HCT116 (cell line): ENCODE measurements at regions not wholly inside any gene's neighbourhood (a gene's known extent, or its start where the extent isn't known, plus 50 kb on each side); places are given as distances from the start of the nearest gene placed in this dataset.

Experiments used
- ATAC-seq: fragments of 200-7000 bp; cut with Tn5 transposase; 2 replicates; pipeline ENCODE4 v1.9.1; 2020; ENCODE audit warnings: mild to moderate bottlenecking, moderate library complexity
- BruUV-seq: library from RNA; stranded (reverse); fragments of 400-500 nt; replicated peaks from 2 replicates; lab custom pipeline; 2021; lab: Mats Ljungman, UMichigan
- CTCF ChIA-PET: fragments of 300-600 bp; sonication (Branson Sonifier 250); formaldehyde crosslinking; loops from one replicate; lab custom pipeline; 2021; ENCODE audit warnings: antibody characterized with exemption; lab: Charles Lee
- POLR2A ChIA-PET: fragments of 300-600, 350-600 bp; sonication (Branson Sonifier 250); formaldehyde crosslinking; loops from one replicate; lab custom pipeline; 2021; ENCODE audit warnings: antibody characterized with exemption; lab: Charles Lee
- RAD21 ChIA-PET, 2 experiments: fragments of 300-600 bp; sonication (Branson Sonifier 250); formaldehyde crosslinking; loops; one replicate each; lab custom pipeline; 2023; ENCODE audit warnings: low total read pairs in 2 of 2; ENCODE audit not compliant: uncharacterized antibody in 2 of 2, unreplicated experiment in 2 of 2, low non-redundant PET in 1 of 2; lab: Charles Lee
- DNase-seq: peaks from one replicate; pipeline ENCODE4 v3.0.0-alpha.2; 2010; ENCODE audit warnings: low read depth, low spot score
- H2AFZ ChIP-seq: fragments of 200-600 bp; shearing (Covaris generic), sonication (generic); 2 replicates; pipeline ENCODE4 v1.6.1; 2017; ENCODE audit warnings: low read depth, mixed run types, mixed read lengths, antibody characterized with exemption, low read length; ENCODE audit not compliant: poor library complexity, severe bottlenecking
- H3K27ac ChIP-seq: 2 replicates; pipeline ENCODE4 v1.5.1; 2012; ENCODE audit warnings: low read depth, low read length
- H3K27me3 ChIP-seq: fragments of 200-600 bp; sonication (generic); 2 replicates; pipeline ENCODE4 v1.6.1; 2016; ENCODE audit warnings: mixed run types, low read length, mixed read lengths; ENCODE audit not compliant: insufficient read depth
- H3K36me3 ChIP-seq, 2 experiments: fragments of 200-500 bp in 1 of 2; fragments of 200-600 bp in 1 of 2; sonication (Bioruptor generic) in 1 of 2; sonication (generic) in 1 of 2; 2 replicates each; pipeline versions ENCODE4 v1.5.1 to v1.6.1; 2014 to 2016; ENCODE audit warnings: low read length in 2 of 2, inconsistent platforms in 1 of 2, mixed read lengths in 1 of 2, mixed run types in 1 of 2; ENCODE audit not compliant: insufficient read depth in 2 of 2, control insufficient read depth in 1 of 2
- H3K4me1 ChIP-seq, 2 experiments: fragments of 200-600 bp in 1 of 2; sonication (generic) in 1 of 2; 2 replicates each; pipeline versions ENCODE4 v1.5.1 to v1.6.1; 2012 to 2017; ENCODE audit warnings: low read length in 2 of 2, inconsistent platforms in 1 of 2, mild to moderate bottlenecking in 1 of 2, mixed read lengths in 1 of 2, mixed run types in 1 of 2, moderate library complexity in 1 of 2; ENCODE audit not compliant: insufficient read depth in 2 of 2, control insufficient read depth in 1 of 2
- H3K4me2 ChIP-seq: fragments of 200-600 bp; sonication (generic); 2 replicates; pipeline ENCODE4 v1.6.1; 2017; ENCODE audit warnings: mixed run types, low read length, mixed read lengths
- H3K4me3 ChIP-seq, 2 experiments: fragments of 200-600 bp in 1 of 2; sonication (generic) in 1 of 2; replicated peaks in 1 of 2; 2 replicates each; pipeline ENCODE4 v1.5.1; 2011 to 2016; ENCODE audit warnings: low read length in 2 of 2, control low read depth in 1 of 2, low read depth in 1 of 2, mild to moderate bottlenecking in 1 of 2, mixed read lengths in 1 of 2, mixed run types in 1 of 2
- H3K79me2 ChIP-seq: fragments of 200-600 bp; sonication (generic); 2 replicates; pipeline ENCODE4 v1.6.1; 2017; ENCODE audit warnings: mild to moderate bottlenecking, mixed run types, low read length, moderate library complexity, mixed read lengths; ENCODE audit not compliant: insufficient read depth
- H3K9ac ChIP-seq: fragments of 200-600 bp; sonication (generic); 2 replicates; pipeline ENCODE4 v1.6.1; 2016; ENCODE audit warnings: low read length, mixed read lengths
- H3K9me2 ChIP-seq: fragments of 200-600 bp; sonication (generic), shearing (Covaris generic); 2 replicates; pipeline ENCODE4 v1.6.1; 2017; ENCODE audit warnings: mixed run types, mild to moderate bottlenecking, moderate library complexity; ENCODE audit not compliant: insufficient read depth
- H3K9me3 ChIP-seq, 2 experiments: fragments of 200-500 bp in 1 of 2; fragments of 200-600 bp in 1 of 2; sonication (Bioruptor generic) in 1 of 2; sonication (generic) in 1 of 2; 2 replicates each; pipeline ENCODE4 v1.6.1; 2014 to 2017; ENCODE audit warnings: low read length in 2 of 2, mixed read lengths in 2 of 2, inconsistent platforms in 1 of 2, low read depth in 1 of 2, mild to moderate bottlenecking in 1 of 2, mixed run types in 1 of 2, moderate library complexity in 1 of 2; ENCODE audit not compliant: control insufficient read depth in 1 of 2, insufficient read depth in 1 of 2
- H4K20me1 ChIP-seq: fragments of 200-600 bp; sonication (generic), shearing (Covaris generic); 2 replicates; pipeline ENCODE4 v1.6.1; 2017; ENCODE audit warnings: mixed run types, mild to moderate bottlenecking, moderate library complexity; ENCODE audit not compliant: insufficient read depth
- CBX3 ChIP-seq: IDR thresholded peaks from 2 replicates; pipeline ENCODE4 v1.6.1; 2012; ENCODE audit warnings: low read depth
- EGR1 ChIP-seq: IDR thresholded peaks from 2 replicates; pipeline ENCODE4 v1.6.1; 2012; ENCODE audit warnings: low read depth
- ELF1 ChIP-seq: IDR thresholded peaks from 2 replicates; pipeline ENCODE4 v1.6.1; 2012; ENCODE audit warnings: low read depth, borderline replicate concordance
- EZH2 ChIP-seq: fragments of 200-600 bp; sonication (generic); IDR thresholded peaks from 2 replicates; pipeline ENCODE4 v1.6.1; 2017; ENCODE audit warnings: antibody characterized with exemption, mixed run types
- EZH2phosphoT487 ChIP-seq: fragments of 200-600 bp; IDR thresholded peaks from 2 replicates; pipeline ENCODE4 v1.6.1; 2018; ENCODE audit warnings: antibody characterized with exemption, borderline replicate concordance
- FOSL1 ChIP-seq: IDR thresholded peaks from 2 replicates; pipeline ENCODE4 v1.6.1; 2012; ENCODE audit warnings: low read depth
- POLR2A ChIP-seq: IDR thresholded peaks from 2 replicates; pipeline ENCODE4 v1.7.0; 2011; ENCODE audit warnings: borderline replicate concordance; ENCODE audit not compliant: insufficient read depth, insufficient read length; ENCODE audit errors: extremely low read depth
- POLR2AphosphoS5 ChIP-seq: IDR thresholded peaks from 2 replicates; pipeline ENCODE4 v1.6.1; 2011; ENCODE audit warnings: mild to moderate bottlenecking, low read depth, low read length, moderate library complexity
- RAD21 ChIP-seq: IDR thresholded peaks from 2 replicates; pipeline ENCODE4 v1.6.1; 2012; ENCODE audit warnings: low read depth, mild to moderate bottlenecking
- SIN3A ChIP-seq: IDR thresholded peaks from 2 replicates; pipeline ENCODE4 v1.6.1; 2012; ENCODE audit warnings: low read depth
- SP1 ChIP-seq: IDR thresholded peaks from 2 replicates; pipeline ENCODE4 v1.6.1; 2012; ENCODE audit warnings: low read depth
- SRF ChIP-seq: IDR thresholded peaks from 2 replicates; pipeline ENCODE4 v1.6.1; 2012; ENCODE audit warnings: low read depth
- TCF7L2 ChIP-seq: IDR thresholded peaks from 2 replicates; pipeline ENCODE4 v1.7.0; 2011; ENCODE audit warnings: borderline replicate concordance, inconsistent platforms; ENCODE audit not compliant: insufficient read depth, insufficient read length; ENCODE audit errors: extremely low read depth
- YY1 ChIP-seq: IDR thresholded peaks from 2 replicates; pipeline ENCODE4 v1.6.1; 2011; ENCODE audit warnings: low read length, low read depth, moderate library complexity, mild to moderate bottlenecking; ENCODE audit not compliant: insufficient replicate concordance; ENCODE audit errors: extremely low read depth
- ZFX ChIP-seq: fragments of 450-650 bp; IDR thresholded peaks from 2 replicates; pipeline ENCODE4 v1.6.1; 2017
- ZNF274 ChIP-seq: fragments of 200-500 bp; sonication (Bioruptor generic); IDR thresholded peaks from 2 replicates; pipeline ENCODE4 v1.6.1; 2014; ENCODE audit warnings: mild to moderate bottlenecking, low read depth, low read length, inconsistent platforms
- intact Hi-C: fragments of 100-400 bp; cut with micrococcal nuclease; formaldehyde crosslinking; loops from 2 replicates; pipeline ENCODE4 v1.10.0; 2022
- TF ChIP-seq, protein P1 (sequence below): IDR thresholded peaks from 2 replicates; pipeline ENCODE4 v1.6.1; 2011; ENCODE audit warnings: mild to moderate bottlenecking, low read length, moderate library complexity; ENCODE audit not compliant: insufficient replicate concordance; ENCODE audit errors: extremely low read depth
- TF ChIP-seq, protein P2 (sequence below), 3 experiments: fragments of 200-600 bp in 1 of 3; sonication (generic) in 1 of 3; IDR thresholded peaks in 2 of 3; conservative IDR thresholded peaks in 1 of 3; 2 replicates each; pipeline ENCODE4 v1.5.1; 2012 to 2017; ENCODE audit warnings: low read depth in 2 of 3, low read length in 2 of 3, antibody characterized with exemption in 1 of 3, borderline replicate concordance in 1 of 3, control low read depth in 1 of 3, mild to moderate bottlenecking in 1 of 3, mixed read lengths in 1 of 3, mixed run types in 1 of 3, moderate library complexity in 1 of 3; ENCODE audit not compliant: insufficient read depth in 1 of 3
- TF ChIP-seq, protein P3 (sequence below): IDR thresholded peaks from 2 replicates; pipeline ENCODE4 v1.6.1; 2012; ENCODE audit warnings: low read depth
- TF ChIP-seq, protein P4 (sequence below): IDR thresholded peaks from 2 replicates; pipeline ENCODE4 v1.6.1; 2012

DNA sequence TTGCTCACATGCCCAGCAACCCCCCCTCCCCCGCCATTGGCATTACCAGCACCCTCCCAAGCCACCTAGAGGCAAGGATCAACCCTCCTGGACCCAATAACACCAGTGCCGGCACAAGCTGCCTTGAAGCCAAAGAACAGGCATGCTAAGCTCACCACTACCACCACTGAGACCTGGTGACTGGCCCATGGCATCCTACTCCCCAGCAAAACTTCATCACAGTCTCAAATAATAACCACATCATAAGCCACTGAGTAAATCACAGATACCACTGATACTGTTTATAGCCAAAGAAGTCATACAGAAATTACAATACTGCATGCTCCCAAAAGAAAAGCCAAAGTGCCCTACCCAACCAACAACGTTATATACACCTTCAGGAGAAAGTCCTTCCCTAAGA is 73.6 kb upstream of the RPL34 start:
- Histone ChIP-seq H3K4me3 (no peak overlapping the region), H2AFZ (no peak overlapping the region), H3K4me1 (no peaks in the 10 kb centered on the region), H3K4me2 (no peak overlapping the region), H3K9me3 (no peaks in the 10 kb centered on the region), H3K36me3 (no peaks in the 10 kb centered on the region), H4K20me1 (no peaks in the 10 kb centered on the region), H3K79me2 (no peaks in the 10 kb centered on the region), H3K9ac (no peak overlapping the region), H3K27ac (no peak overlapping the region), H3K27me3 (no peaks in the 10 kb centered on the region), H3K9me2 (no peaks in the 10 kb centered on the region)
- ATAC-seq (no peak), DNase-seq (no peak)
- no TSS peak for BruUV-seq
- no peak for TF ChIP-seq ZNF274
- TF ChIP-seq SRF = no peak
- TF ChIP-seq, protein P1, sequence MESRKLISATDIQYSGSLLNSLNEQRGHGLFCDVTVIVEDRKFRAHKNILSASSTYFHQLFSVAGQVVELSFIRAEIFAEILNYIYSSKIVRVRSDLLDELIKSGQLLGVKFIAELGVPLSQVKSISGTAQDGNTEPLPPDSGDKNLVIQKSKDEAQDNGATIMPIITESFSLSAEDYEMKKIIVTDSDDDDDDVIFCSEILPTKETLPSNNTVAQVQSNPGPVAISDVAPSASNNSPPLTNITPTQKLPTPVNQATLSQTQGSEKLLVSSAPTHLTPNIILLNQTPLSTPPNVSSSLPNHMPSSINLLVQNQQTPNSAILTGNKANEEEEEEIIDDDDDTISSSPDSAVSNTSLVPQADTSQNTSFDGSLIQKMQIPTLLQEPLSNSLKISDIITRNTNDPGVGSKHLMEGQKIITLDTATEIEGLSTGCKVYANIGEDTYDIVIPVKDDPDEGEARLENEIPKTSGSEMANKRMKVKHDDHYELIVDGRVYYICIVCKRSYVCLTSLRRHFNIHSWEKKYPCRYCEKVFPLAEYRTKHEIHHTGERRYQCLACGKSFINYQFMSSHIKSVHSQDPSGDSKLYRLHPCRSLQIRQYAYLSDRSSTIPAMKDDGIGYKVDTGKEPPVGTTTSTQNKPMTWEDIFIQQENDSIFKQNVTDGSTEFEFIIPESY = no peak
- no peak for TF ChIP-seq SIN3A
- no peak for TF ChIP-seq RAD21
- TF ChIP-seq, protein P2, sequence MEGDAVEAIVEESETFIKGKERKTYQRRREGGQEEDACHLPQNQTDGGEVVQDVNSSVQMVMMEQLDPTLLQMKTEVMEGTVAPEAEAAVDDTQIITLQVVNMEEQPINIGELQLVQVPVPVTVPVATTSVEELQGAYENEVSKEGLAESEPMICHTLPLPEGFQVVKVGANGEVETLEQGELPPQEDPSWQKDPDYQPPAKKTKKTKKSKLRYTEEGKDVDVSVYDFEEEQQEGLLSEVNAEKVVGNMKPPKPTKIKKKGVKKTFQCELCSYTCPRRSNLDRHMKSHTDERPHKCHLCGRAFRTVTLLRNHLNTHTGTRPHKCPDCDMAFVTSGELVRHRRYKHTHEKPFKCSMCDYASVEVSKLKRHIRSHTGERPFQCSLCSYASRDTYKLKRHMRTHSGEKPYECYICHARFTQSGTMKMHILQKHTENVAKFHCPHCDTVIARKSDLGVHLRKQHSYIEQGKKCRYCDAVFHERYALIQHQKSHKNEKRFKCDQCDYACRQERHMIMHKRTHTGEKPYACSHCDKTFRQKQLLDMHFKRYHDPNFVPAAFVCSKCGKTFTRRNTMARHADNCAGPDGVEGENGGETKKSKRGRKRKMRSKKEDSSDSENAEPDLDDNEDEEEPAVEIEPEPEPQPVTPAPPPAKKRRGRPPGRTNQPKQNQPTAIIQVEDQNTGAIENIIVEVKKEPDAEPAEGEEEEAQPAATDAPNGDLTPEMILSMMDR (IDR thresholded peaks at IDR 0.05 in 2 of 3, conservative IDR thresholded peaks at IDR 0.05 in 1 of 3; ENCODE audit: borderline replicate concordance in 1 of 3, insufficient read depth in 1 of 3, low read depth in 2 of 3, low read length in 2 of 3) = no peak
- TF ChIP-seq EZH2phosphoT487 = no peak
- no peak for TF ChIP-seq CBX3
- TF ChIP-seq POLR2AphosphoS5 = no peak
- TF ChIP-seq SP1 = no peak
- no peak for TF ChIP-seq ZFX
- no peak for TF ChIP-seq POLR2A
- no peak for TF ChIP-seq FOSL1
- no peak for TF ChIP-seq EGR1
- TF ChIP-seq, protein P3, sequence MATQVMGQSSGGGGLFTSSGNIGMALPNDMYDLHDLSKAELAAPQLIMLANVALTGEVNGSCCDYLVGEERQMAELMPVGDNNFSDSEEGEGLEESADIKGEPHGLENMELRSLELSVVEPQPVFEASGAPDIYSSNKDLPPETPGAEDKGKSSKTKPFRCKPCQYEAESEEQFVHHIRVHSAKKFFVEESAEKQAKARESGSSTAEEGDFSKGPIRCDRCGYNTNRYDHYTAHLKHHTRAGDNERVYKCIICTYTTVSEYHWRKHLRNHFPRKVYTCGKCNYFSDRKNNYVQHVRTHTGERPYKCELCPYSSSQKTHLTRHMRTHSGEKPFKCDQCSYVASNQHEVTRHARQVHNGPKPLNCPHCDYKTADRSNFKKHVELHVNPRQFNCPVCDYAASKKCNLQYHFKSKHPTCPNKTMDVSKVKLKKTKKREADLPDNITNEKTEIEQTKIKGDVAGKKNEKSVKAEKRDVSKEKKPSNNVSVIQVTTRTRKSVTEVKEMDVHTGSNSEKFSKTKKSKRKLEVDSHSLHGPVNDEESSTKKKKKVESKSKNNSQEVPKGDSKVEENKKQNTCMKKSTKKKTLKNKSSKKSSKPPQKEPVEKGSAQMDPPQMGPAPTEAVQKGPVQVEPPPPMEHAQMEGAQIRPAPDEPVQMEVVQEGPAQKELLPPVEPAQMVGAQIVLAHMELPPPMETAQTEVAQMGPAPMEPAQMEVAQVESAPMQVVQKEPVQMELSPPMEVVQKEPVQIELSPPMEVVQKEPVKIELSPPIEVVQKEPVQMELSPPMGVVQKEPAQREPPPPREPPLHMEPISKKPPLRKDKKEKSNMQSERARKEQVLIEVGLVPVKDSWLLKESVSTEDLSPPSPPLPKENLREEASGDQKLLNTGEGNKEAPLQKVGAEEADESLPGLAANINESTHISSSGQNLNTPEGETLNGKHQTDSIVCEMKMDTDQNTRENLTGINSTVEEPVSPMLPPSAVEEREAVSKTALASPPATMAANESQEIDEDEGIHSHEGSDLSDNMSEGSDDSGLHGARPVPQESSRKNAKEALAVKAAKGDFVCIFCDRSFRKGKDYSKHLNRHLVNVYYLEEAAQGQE = no peak
- TF ChIP-seq EZH2 = no peak
- TF ChIP-seq YY1 = no peak
- no peak for TF ChIP-seq TCF7L2
- no peak for TF ChIP-seq ELF1
- TF ChIP-seq, protein P4, sequence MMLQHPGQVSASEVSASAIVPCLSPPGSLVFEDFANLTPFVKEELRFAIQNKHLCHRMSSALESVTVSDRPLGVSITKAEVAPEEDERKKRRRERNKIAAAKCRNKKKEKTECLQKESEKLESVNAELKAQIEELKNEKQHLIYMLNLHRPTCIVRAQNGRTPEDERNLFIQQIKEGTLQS = no peak
- ChIA-PET CTCF (no interaction called here), POLR2A (no interaction called here), RAD21 (no interaction called here)
- intact Hi-C loops = no loop called here
